ENCODE measurements at regions not wholly inside any gene's neighbourhood (a gene's known extent, or its start where the extent isn't known, plus 50 kb on each side); places are given as distances from the start of the nearest gene placed in this dataset.

- TF ChIP-seq CTCF (conservative IDR thresholded peaks at IDR 0.05; ENCODE audit: low read depth, low read length) = no peak
- no peak for TF ChIP-seq EZH2 (IDR thresholded peaks at IDR 0.05; ENCODE audit: borderline replicate concordance, low read depth, low read length, poor library complexity, severe bottlenecking)
These were observed 494.9 kb upstream of the PODXL start for GRCh38 chr7:132051311-132051710.

Measured in A673 (cell line).